Suprapubic skin (tissue), 4 donors: ENCODE measurements at regions not wholly inside any gene's neighbourhood (a gene's known extent, or its start where the extent isn't known, plus 50 kb on each side); places are given as distances from the start of the nearest gene placed in this dataset.

Experiments used
- DNase-seq, 2 donors: peaks; one replicate each; pipeline ENCODE4 v3.0.0-alpha.2; 2019; ENCODE audit warnings: low spot score in 2 of 2
- H3K27ac ChIP-seq: fragments of 200-600 bp; sonication (generic); one replicate; pipeline ENCODE4 v1.5.1; 2019
- H3K27me3 ChIP-seq: fragments of 200-600 bp; sonication (generic); one replicate; pipeline ENCODE4 v1.5.1; 2019
- H3K36me3 ChIP-seq: fragments of 200-600 bp; sonication (generic); one replicate; pipeline ENCODE4 v1.5.1; 2019
- H3K4me1 ChIP-seq: fragments of 200-600 bp; sonication (generic); one replicate; pipeline ENCODE4 v1.5.1; 2019
- H3K4me3 ChIP-seq: fragments of 200-600 bp; sonication (generic); one replicate; pipeline ENCODE4 v1.5.1; 2019; ENCODE audit warnings: mild to moderate bottlenecking
- H3K9me3 ChIP-seq: fragments of 200-600 bp; sonication (generic); one replicate; pipeline ENCODE4 v1.5.1; 2019
- CTCF ChIP-seq, 2 donors: fragments of 200-600 bp in 1 of 2; fragments of 450-650 bp in 1 of 2; sonication (generic) in 1 of 2; IDR thresholded peaks; one replicate each; pipeline ENCODE4 v1.5.1; 2016 to 2019; ENCODE audit warnings: antibody characterized with exemption in 2 of 2, mild to moderate bottlenecking in 1 of 2, moderate library complexity in 1 of 2
- EP300 ChIP-seq: sonication (generic); formaldehyde crosslinking; IDR thresholded peaks from one replicate; pipeline ENCODE4 v1.6.1; 2017; ENCODE audit warnings: antibody characterized with exemption
- POLR2A ChIP-seq, 2 donors: fragments of 450-650 bp; IDR thresholded peaks; one replicate each; pipeline ENCODE4 v1.6.1; 2017; ENCODE audit warnings: antibody characterized with exemption in 2 of 2, mild to moderate bottlenecking in 2 of 2, moderate library complexity in 2 of 2
- POLR2AphosphoS5 ChIP-seq, 3 donors: sonication (generic); formaldehyde crosslinking; IDR thresholded peaks; one replicate each; pipeline ENCODE4 v1.6.1; 2017; ENCODE audit warnings: antibody characterized with exemption in 3 of 3
- WGBS: methylation state at CpG from one replicate; pipeline ENCODE4 v1.1.5; 2018; 5-methylcytosine and 5-hydroxymethylcytosine counted together

DNA sequence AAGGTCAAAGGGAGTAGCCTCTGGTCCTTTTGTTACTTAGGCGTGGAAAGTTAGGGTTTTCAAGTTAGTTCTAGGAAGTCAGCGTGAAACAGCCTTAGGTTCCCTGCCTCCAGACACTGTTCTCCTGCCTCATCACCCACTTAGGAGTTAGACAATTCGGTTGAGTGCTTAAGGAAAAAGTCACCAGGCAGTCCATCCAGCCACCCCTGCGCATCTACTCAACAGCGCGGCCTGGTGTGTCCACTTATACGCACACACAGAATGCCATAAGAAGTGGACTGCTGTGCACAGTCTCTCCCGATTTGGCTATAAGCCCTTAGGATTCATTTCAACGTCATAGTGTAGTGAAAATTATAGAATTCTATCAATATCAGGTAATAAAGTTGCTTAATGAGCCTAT, 470.8 kb upstream of the TNP1 start:
- TF ChIP-seq EP300 (no peak), POLR2AphosphoS5 (IDR thresholded peaks at IDR 0.05) (no peak), POLR2A (IDR thresholded peaks at IDR 0.05) (no peak), CTCF (IDR thresholded peaks at IDR 0.05) (no peak)
- Histone ChIP-seq H3K4me3 (no peak overlapping the region), H3K36me3 (no peaks in the 10 kb centered on the region), H3K4me1 (peaks cover 17% of the 10 kb centered on the region), H3K9me3 (no peaks in the 10 kb centered on the region), H3K27me3 (no peaks in the 10 kb centered on the region), H3K27ac (no peak overlapping the region)
- DNase-seq = no peak
- 94% methylated on average over 9 of the region's 9 CpGs for WGBS

DNA sequence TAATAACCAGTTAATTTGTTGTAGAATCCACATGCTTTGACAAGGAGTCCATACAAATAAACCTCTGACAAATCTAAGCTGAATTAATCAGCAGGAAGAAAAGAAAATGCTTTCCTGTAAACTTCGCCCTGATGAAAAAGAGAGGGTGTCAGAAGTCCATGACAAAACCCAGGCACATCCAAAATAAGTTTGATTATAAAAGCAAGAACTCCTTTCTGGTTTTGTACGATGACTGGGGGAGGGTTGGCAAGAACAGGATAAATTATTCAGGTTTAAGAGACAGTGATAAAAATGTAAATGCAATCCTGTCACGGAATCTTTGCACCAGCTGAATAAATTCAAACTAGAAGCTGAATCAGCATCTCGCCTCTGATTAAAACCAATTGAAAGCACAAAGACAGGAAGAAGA, 469.2 kb upstream of the TNP1 start:
- no peak for DNase-seq
- Histone ChIP-seq H3K36me3 (no peaks in the 10 kb centered on the region), H3K4me1 (peaks cover 18% of the 10 kb centered on the region), H3K27ac (no peak overlapping the region), H3K27me3 (no peaks in the 10 kb centered on the region), H3K9me3 (no peaks in the 10 kb centered on the region), H3K4me3 (no peak overlapping the region)
- TF ChIP-seq POLR2A (IDR thresholded peaks at IDR 0.05) (no peak), EP300 (no peak), POLR2AphosphoS5 (IDR thresholded peaks at IDR 0.05) (no peak), CTCF (IDR thresholded peaks at IDR 0.05) (no peak)
- WGBS = 43% methylated on average over 4 of the region's 4 CpGs

DNA sequence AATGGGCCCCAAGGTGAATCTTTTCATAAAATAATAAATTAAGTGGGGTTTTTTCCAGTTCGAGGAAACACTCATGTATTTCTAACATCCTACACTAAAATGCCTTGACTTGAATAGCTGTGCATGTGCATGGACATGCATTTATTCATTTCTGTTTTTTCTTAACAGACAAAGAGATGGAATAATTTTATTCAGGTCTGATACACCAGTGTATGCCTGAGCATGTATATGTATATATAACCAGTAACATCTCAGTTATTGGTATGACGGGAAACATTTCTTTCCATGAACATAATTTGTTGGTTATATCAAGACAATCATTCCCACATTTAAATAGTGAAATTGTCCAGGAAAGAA, 468.7 kb upstream of the TNP1 start:
- WGBS = 62% methylated on average over 2 of the region's 2 CpGs

DNA sequence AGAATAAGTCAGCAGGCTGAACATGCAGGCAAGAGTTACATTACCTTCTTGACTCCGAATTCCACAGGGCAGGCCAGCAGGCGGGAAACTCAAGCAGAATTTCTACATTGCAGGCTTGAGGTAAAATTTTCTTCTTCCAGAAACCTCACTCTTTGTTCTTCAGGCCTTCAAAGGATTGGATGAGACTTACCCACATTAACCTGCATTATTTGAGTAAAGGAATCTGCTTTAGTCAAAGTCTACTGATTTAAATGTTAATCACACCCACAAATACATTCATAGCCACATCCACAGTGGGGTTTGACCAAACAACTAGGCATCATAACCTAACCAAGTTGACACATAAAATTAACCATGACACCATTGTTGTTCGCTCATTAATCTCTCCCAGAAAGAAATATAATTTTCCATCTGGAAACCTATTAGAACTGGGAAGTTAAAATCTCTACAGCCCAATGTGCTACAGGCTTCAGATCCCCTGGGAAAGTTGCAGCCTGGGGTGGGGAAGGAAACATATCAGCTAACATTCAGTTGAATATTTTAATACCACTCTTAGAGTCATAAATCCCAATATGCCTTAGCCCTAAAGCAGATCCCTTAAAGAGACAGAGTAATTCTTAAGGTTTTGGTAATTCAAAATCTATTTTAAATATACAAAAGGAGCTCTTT, 468.2 kb upstream of the TNP1 start:
- WGBS = 75% methylated on average over 3 of the region's 3 CpGs
- no peak for DNase-seq

More for the DNA sequence above, 468.7 kb upstream of the TNP1 start:
- TF ChIP-seq POLR2A (IDR thresholded peaks at IDR 0.05) (no peak), CTCF (IDR thresholded peaks at IDR 0.05) (no peak)
- H3K36me3 ChIP-seq = no peaks in the 10 kb centered on the region
- no peaks in the 10 kb centered on the region for H3K9me3 ChIP-seq
- no peak overlapping the region for H3K4me3 ChIP-seq
- no peak overlapping the region for H3K27ac ChIP-seq
- no peaks in the 10 kb centered on the region for H3K27me3 ChIP-seq
- H3K4me1 ChIP-seq = peaks cover 18% of the 10 kb centered on the region
- no peak for DNase-seq

More for the DNA sequence above, 468.2 kb upstream of the TNP1 start:
- no peaks in the 10 kb centered on the region for H3K9me3 ChIP-seq
- no peaks in the 10 kb centered on the region for H3K36me3 ChIP-seq
- no peaks in the 10 kb centered on the region for H3K27me3 ChIP-seq
- peaks cover 18% of the 10 kb centered on the region for H3K4me1 ChIP-seq
- TF ChIP-seq POLR2A (IDR thresholded peaks at IDR 0.05) = no peak
- no peak for TF ChIP-seq CTCF (IDR thresholded peaks at IDR 0.05)
- TF ChIP-seq POLR2AphosphoS5 (IDR thresholded peaks at IDR 0.05) = no peak
- TF ChIP-seq EP300 = no peak
- H3K4me3 ChIP-seq = no peak overlapping the region
- no peak overlapping the region for H3K27ac ChIP-seq
